Immature natural killer cell (primary cell): ENCODE measurements at regions not wholly inside any gene's neighbourhood (a gene's known extent, or its start where the extent isn't known, plus 50 kb on each side); places are given as distances from the start of the nearest gene placed in this dataset.

ENCODE experiments used
- DNase-seq, 3 donors: peaks; one replicate each; pipeline ENCODE4 v3.0.0; 2022; ENCODE audit warnings: mixed read lengths in 1 of 3
- H3K27ac Mint-ChIP-seq, 6 donors: one replicate each; pipeline ENCODE4 v1.8.0; 2020; ENCODE audit warnings: mixed read lengths in 6 of 6, mild to moderate bottlenecking in 5 of 6, inconsistent platforms in 4 of 6, moderate library complexity in 3 of 6
- H3K27me3 Mint-ChIP-seq, 3 donors: one replicate each; pipeline ENCODE4 v1.8.0; 2020 to 2021; ENCODE audit warnings: low read depth in 3 of 3, mild to moderate bottlenecking in 3 of 3, mixed read lengths in 3 of 3, moderate library complexity in 3 of 3, inconsistent platforms in 1 of 3
- H3K36me3 Mint-ChIP-seq, 3 donors: one replicate each; pipeline ENCODE4 v1.8.0; 2020; ENCODE audit warnings: mixed read lengths in 3 of 3, inconsistent platforms in 2 of 3, mild to moderate bottlenecking in 2 of 3
- H3K4me1 Mint-ChIP-seq, 2 donors: one replicate each; pipeline ENCODE4 v1.8.0; 2020; ENCODE audit warnings: inconsistent platforms in 2 of 2, mild to moderate bottlenecking in 2 of 2, mixed read lengths in 2 of 2, moderate library complexity in 1 of 2
- H3K4me3 Mint-ChIP-seq, 5 donors: one replicate each; pipeline ENCODE4 v1.8.0; 2020; ENCODE audit warnings: mild to moderate bottlenecking in 5 of 5, mixed read lengths in 5 of 5, inconsistent platforms in 3 of 5, moderate library complexity in 3 of 5
- H3K9me3 Mint-ChIP-seq, 6 donors: one replicate each; pipeline ENCODE4 v1.8.0; 2020; ENCODE audit warnings: mild to moderate bottlenecking in 6 of 6, mixed read lengths in 6 of 6, inconsistent platforms in 4 of 6, moderate library complexity in 3 of 6

DNA sequence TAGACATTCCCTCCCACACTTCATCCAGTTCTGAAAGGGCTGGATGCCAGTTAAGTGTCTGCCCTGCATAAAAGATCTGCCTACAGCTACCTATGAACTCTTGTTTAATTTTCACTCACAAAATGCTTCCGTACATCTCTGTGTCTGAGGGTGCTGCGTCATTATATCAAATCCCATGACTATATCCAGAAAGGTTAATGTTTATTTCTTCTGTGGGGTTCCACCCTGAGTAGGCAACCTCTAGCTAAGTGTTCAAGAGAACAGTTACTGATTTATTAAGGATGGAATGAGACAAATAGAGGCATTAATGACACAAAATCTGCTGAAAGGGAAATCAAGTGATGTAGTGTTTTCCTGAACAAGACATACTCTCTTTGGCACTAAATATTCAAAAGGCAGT lies 220.2 kb downstream of the MTHFS start:
- no peak for DNase-seq
- H3K27me3 Mint-ChIP-seq = peaks cover 0 to 5% (median 2%) of the 10 kb centered on the region in 3 donors
- H3K27ac Mint-ChIP-seq = no peak overlapping the region
- no peaks in the 10 kb centered on the region for H3K36me3 Mint-ChIP-seq
- H3K4me1 Mint-ChIP-seq = no peaks in the 10 kb centered on the region
- peaks cover 0 to 4% (median 0%) of the 10 kb centered on the region in 6 donors for H3K9me3 Mint-ChIP-seq
- H3K4me3 Mint-ChIP-seq = no peak overlapping the region

DNA sequence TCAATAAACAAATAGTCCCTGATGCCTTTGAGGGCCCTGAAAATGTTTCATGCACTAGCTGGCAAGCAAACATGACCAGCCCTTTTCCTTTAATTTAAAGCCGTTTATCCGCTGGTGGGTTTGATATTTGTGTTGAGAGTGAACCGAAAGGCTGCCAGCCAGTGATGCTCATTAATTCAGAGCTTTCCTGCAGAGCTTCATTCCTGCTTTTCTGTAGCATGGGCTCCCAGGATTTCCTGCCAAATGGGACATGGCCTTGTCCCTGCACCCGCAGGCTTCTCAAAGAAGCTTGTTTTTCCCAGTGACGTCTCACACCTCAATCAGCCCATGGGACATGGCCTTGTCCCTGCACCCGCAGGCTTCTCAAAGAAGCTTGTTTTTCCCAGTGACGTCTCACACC lies 219.6 kb downstream of the MTHFS start:
- H3K4me1 Mint-ChIP-seq = no peaks in the 10 kb centered on the region
- no peak overlapping the region for H3K27ac Mint-ChIP-seq
- no peak for DNase-seq
- peaks cover 0 to 4% (median 0%) of the 10 kb centered on the region in 6 donors for H3K9me3 Mint-ChIP-seq
- H3K27me3 Mint-ChIP-seq = peaks cover 0 to 7% (median 2%) of the 10 kb centered on the region in 3 donors
- no peak overlapping the region for H3K4me3 Mint-ChIP-seq
- no peaks in the 10 kb centered on the region for H3K36me3 Mint-ChIP-seq

- Mint-ChIP-seq H3K4me3 (no peak overlapping the region), H3K27ac (no peak overlapping the region), H3K27me3 (peaks cover 0 to 7% (median 2%) of the 10 kb centered on the region in 3 donors), H3K36me3 (no peaks in the 10 kb centered on the region), H3K4me1 (no peaks in the 10 kb centered on the region), H3K9me3 (peaks cover 0 to 4% (median 0%) of the 10 kb centered on the region in 6 donors)
- DNase-seq = no peak
Measured at GRCh38 chr15:79678032-79678701, 218.6 kb downstream of the MTHFS start.

GRCh38 chr15:79680720-79681119 lies 216.1 kb downstream of the MTHFS start:
- Mint-ChIP-seq H3K27ac (no peak overlapping the region), H3K9me3 (peaks cover 0 to under 1% (median 0%) of the 10 kb centered on the region in 6 donors), H3K36me3 (no peaks in the 10 kb centered on the region), H3K4me3 (no peak overlapping the region), H3K27me3 (peaks cover 0 to 5% (median 2%) of the 10 kb centered on the region in 3 donors), H3K4me1 (no peaks in the 10 kb centered on the region)
- DNase-seq = no peak

DNA sequence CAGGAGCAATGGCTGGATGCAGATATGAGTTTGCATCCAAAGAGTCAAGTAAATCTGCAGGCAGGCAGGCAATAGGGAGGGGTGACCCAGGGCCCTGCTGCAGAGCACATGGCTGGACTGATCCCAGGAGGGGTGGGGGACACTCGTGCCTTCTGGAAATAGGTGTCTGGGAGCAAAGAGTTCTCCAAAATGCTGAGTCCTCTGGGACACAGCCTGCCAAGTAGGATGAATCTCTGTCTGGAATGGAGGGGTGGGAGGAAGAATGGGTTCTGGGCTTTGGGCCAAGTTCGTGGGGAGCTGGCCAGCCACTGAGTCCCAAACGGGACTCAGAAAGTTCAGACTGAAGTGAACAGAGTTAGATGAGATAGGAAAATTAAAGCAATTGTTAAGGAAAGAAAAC lies 214.5 kb downstream of the MTHFS start:
- Mint-ChIP-seq H3K27ac (no peak overlapping the region), H3K36me3 (no peaks in the 10 kb centered on the region), H3K4me1 (no peaks in the 10 kb centered on the region), H3K27me3 (peaks cover 2 to 9% (median 3%) of the 10 kb centered on the region in 3 donors), H3K4me3 (no peak overlapping the region), H3K9me3 (no peaks in the 10 kb centered on the region)
- no peak for DNase-seq

DNA sequence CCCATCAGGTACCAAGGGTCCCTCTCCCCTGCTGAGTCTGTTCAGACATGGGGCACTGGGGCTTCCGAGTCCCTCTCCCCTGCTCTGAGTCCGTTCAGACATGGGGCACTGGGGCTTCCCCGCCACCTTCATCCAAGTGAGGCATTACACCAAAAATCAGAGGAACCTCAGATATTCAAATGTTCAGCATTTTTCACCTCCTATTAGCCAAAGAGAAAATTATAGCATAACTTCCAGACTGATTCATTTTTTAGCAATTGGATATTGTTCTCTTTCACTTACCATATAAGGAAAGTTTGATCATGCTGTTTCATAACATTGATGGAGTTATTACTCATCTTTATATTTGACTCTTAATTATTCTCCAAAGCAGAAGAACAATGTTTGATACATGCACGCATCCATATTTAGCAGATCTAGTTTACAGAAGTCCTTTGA lies 213.9 kb downstream of the MTHFS start:
- Mint-ChIP-seq H3K4me1 (no peaks in the 10 kb centered on the region), H3K27me3 (peaks cover 2 to 9% (median 3%) of the 10 kb centered on the region in 3 donors), H3K4me3 (no peak overlapping the region), H3K27ac (no peak overlapping the region), H3K9me3 (no peaks in the 10 kb centered on the region), H3K36me3 (no peaks in the 10 kb centered on the region)
- DNase-seq = no peak

DNA sequence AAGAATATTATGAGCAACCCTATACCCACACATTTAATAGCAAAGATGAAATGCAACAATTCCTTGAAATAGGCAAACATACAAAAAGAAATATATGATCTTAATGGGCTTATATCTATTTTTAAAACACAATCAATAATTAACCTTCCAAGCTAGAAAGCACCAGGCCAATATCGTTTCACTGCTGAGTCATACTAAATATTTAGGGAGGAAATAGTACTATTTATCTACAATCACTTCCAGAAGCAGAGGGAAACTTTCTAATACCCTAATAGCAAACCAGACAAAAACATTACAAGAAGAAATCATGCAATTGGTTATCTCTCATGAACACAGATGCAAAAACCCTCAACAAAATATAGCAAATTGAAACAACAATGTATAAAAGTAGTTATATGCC lies 207.8 kb downstream of the MTHFS start:
- H3K27ac Mint-ChIP-seq = no peak overlapping the region

DNA sequence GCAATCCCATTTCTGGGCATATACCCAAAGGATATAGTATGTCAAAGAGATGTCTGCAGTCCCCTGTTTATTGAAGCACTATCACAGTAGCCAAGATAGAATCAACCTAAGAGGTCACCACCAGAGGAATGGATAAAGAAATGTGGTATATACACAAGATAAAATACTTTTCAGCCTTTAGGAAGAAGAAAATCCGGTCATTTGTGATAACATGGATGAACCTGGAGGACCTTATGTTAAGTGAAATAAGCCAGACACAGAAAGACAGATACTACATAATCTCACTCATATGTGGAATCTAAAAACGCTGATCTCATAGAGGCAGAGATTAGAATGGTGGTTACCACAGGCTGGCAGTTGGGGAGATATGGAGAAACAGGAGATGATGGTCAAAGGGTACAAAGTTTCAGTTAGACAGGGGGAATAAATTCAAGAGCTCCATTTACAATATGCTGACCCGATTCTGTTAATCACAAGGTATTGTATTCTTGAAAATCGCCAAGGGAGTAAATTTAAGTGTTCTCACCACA lies 195.8 kb downstream of the MTHFS start:
- no peaks in the 10 kb centered on the region for H3K4me1 Mint-ChIP-seq
- H3K36me3 Mint-ChIP-seq = no peaks in the 10 kb centered on the region
- H3K27me3 Mint-ChIP-seq = peaks cover 0 to 4% (median 2%) of the 10 kb centered on the region in 3 donors
- no peak overlapping the region for H3K4me3 Mint-ChIP-seq
- H3K9me3 Mint-ChIP-seq = peaks cover 0 to 2% (median 0%) of the 10 kb centered on the region in 6 donors
- DNase-seq = no peak
- no peak overlapping the region for H3K27ac Mint-ChIP-seq

More for the DNA sequence above, 207.8 kb downstream of the MTHFS start:
- no peak for DNase-seq
- Mint-ChIP-seq H3K4me3 (no peak overlapping the region), H3K36me3 (peaks cover 0 to 3% (median 0%) of the 10 kb centered on the region in 3 donors), H3K4me1 (no peaks in the 10 kb centered on the region), H3K9me3 (peaks cover 0 to 18% (median 3%) of the 10 kb centered on the region in 6 donors), H3K27me3 (peaks cover 3 to 7% (median 6%) of the 10 kb centered on the region in 3 donors)

GRCh38 chr15:79702621-79703020 lies 194.2 kb downstream of the MTHFS start:
- peaks cover 0 to 3% (median 2%) of the 10 kb centered on the region in 3 donors for H3K27me3 Mint-ChIP-seq
- H3K9me3 Mint-ChIP-seq = peaks cover 0 to 2% (median 0%) of the 10 kb centered on the region in 6 donors
- H3K4me1 Mint-ChIP-seq = no peaks in the 10 kb centered on the region
- no peak overlapping the region for H3K27ac Mint-ChIP-seq
- no peak overlapping the region for H3K4me3 Mint-ChIP-seq
- DNase-seq = no peak
- no peaks in the 10 kb centered on the region for H3K36me3 Mint-ChIP-seq

DNA sequence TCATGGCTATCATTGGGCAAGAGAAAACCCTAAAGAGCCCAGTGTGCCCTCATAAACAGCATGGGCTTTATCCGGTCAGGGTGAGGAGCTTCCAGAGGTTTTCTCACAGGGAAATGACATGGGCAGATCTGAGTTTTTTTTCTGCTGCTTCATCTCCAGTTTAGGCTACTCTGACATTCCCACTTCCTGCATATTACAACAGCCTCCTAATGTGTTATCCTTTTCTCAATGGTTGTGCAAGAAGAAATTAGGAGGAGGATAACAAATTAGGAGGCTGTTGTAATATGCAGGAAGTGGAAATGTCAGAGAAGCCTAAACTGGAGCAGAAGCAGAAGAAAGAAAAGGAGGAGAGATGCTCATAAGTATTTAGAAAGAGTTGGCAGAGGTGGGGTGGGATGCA lies 175.6 kb downstream of the MTHFS start:
- no peaks in the 10 kb centered on the region for H3K9me3 Mint-ChIP-seq
- no peak overlapping the region for H3K27ac Mint-ChIP-seq
- peaks cover 0 to 8% (median 2%) of the 10 kb centered on the region in 3 donors for H3K27me3 Mint-ChIP-seq
- DNase-seq = no peak
- no peaks in the 10 kb centered on the region for H3K4me1 Mint-ChIP-seq
- H3K36me3 Mint-ChIP-seq = no peaks in the 10 kb centered on the region
- no peak overlapping the region for H3K4me3 Mint-ChIP-seq

- H3K27me3 Mint-ChIP-seq = peaks cover 0 to 8% (median 5%) of the 10 kb centered on the region in 3 donors
- H3K4me3 Mint-ChIP-seq = no peak overlapping the region
- no peaks in the 10 kb centered on the region for H3K9me3 Mint-ChIP-seq
- H3K36me3 Mint-ChIP-seq = no peaks in the 10 kb centered on the region
- DNase-seq = no peak
- H3K27ac Mint-ChIP-seq = no peak overlapping the region
- H3K4me1 Mint-ChIP-seq = no peaks in the 10 kb centered on the region
Measured at GRCh38 chr15:79724312-79724711, 172.5 kb downstream of the MTHFS start.

DNA sequence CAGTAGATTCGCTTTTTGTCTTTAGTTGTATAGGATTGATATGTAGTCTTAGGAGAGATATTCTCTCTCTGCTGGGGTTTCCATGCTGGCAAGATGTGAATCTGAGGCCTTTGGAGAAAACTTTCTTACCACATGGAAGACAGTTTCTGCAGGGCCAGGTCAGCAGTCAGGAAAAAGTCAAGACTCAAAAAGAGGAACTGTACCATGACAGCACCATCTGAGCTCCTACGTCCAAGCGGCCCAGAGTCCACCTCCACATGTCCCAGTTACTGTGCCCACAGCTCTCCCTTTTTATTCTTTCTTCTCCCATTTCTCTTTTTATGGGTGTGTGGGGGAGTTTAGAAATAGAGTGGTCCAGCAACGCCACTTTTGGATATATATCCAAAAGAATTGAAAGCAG lies 172.0 kb downstream of the MTHFS start:
- Mint-ChIP-seq H3K27me3 (peaks cover 0 to 8% (median 5%) of the 10 kb centered on the region in 3 donors), H3K4me1 (no peaks in the 10 kb centered on the region), H3K27ac (no peak overlapping the region), H3K4me3 (no peak overlapping the region), H3K36me3 (no peaks in the 10 kb centered on the region), H3K9me3 (no peaks in the 10 kb centered on the region)
- no peak for DNase-seq

GRCh38 chr15:79728867-79729266 lies 167.9 kb downstream of the MTHFS start:
- DNase-seq = no peak
- H3K36me3 Mint-ChIP-seq = no peaks in the 10 kb centered on the region
- H3K9me3 Mint-ChIP-seq = no peaks in the 10 kb centered on the region
- peaks cover 0 to 5% (median 3%) of the 10 kb centered on the region in 3 donors for H3K27me3 Mint-ChIP-seq
- H3K4me3 Mint-ChIP-seq = no peak overlapping the region
- no peaks in the 10 kb centered on the region for H3K4me1 Mint-ChIP-seq
- no peak overlapping the region for H3K27ac Mint-ChIP-seq

- DNase-seq = no peak
- Mint-ChIP-seq H3K4me3 (no peak overlapping the region), H3K4me1 (no peaks in the 10 kb centered on the region), H3K27me3 (peaks cover 2 to 5% (median 3%) of the 10 kb centered on the region in 3 donors), H3K9me3 (peaks cover 0 to 2% (median 0%) of the 10 kb centered on the region in 6 donors), H3K36me3 (no peaks in the 10 kb centered on the region), H3K27ac (no peak overlapping the region)
Measured at GRCh38 chr15:79736435-79737000, 160.3 kb downstream of the MTHFS start.
